T-helper 2 cell treated with Interferon-gamma antibody and Interleukin-4, amounts not matched to agents 100 ng/mL and 5 ng/mL, for 36 hours (primary cell): ENCODE measurements at regions not wholly inside any gene's neighbourhood (a gene's known extent, or its start where the extent isn't known, plus 50 kb on each side); places are given as distances from the start of the nearest gene placed in this dataset.

Experiments
- intact Hi-C: fragments of 100-400 bp; cut with micrococcal nuclease; formaldehyde crosslinking; loops from one replicate; pipeline ENCODE4 v1.15.1; 2023

DNA sequence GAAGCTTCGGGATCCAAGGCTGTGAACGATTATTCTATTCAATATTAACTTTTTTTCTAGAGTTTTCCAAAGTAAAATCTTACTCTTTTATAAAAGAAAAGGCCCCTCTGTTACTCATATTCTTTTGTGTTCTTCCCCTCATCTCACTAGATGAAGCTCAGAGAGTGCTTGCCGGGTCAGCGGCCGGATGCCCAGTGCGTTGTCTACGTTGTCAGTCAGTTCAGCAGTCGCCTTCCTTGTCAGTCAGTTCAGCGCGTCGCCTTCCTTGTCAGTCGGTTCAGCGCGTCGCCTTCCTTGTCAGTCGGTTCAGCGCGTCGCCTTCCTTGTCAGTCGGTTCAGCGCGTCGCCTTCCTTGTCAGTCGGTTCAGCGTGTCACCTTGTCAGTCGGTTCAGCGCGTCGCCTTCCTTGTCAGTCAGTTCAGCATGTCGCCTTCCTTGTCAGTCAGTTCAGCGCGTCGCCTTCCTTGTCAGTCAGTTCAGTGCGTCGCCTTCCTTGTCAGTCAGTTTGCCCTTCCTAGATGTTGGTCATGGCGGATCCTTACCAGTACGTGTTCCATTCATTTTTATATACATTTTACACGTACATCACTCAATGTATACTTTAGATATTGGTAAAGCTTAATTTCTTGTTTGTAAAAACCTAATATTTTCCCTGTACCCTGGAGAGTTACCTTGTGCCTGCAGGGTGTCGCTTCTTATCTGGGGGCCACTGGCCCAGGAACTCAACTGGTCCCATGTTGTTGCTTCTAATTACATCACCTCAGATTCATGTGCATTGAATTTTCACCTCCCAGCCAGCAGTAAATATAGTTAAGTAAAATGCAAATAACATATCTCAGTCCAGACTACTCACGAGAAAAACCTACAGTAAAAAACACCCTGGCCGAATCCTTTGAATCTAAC is 206.9 kb downstream of the ASB1 start:
- intact Hi-C loops: no loop called here

DNA sequence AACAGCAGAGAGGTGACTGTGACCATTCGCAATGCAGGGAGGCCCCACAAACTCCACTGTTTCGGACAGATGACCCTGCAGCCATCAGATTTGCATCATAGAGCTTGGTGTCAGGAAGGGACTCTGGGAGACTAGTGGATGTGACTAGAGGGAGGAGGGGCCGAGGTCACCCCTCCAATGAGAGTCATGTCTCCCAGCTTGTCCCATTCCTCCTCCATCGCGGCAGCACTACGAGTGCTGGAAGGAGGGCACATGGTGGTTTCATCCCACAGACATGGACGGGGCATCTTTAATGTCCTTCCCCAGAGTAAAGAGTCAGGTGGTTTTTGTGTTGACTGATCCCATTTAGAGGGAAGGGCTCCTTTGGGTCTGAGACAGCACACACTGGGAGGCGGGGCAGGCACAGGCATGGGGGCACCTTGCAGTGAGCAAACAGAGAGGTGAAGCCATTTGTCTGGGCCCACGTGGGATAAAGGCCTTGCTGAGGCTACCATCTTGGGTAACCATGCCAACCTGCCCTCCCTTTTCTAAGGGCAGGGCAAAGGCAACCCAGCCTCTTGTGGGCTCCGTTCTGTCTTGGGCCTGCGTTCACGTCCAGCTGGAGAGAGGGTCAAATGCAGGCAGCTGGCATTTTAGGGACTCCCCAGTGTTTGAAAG is 208.1 kb downstream of the ASB1 start:
- intact Hi-C loops: no loop called here

DNA sequence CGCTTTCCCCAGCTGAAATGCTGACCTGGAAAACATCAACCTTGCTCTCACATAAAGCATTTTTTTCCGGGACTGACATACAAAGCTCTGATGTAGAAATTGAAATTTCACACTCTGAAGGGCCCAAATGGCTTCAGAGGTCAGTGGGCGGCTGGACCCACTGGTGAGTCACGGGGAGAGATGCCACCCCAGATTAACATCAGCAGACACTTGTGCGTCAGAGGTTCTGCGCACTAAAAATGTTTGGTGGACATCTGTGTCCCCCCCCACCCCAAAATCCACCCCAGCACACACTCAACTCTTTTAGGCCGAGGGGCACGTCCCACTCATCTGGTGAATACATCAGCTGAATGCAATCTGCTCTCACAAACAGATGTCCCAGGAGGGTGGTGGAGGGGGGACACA is 208.9 kb downstream of the ASB1 start:
- intact Hi-C loops: no loop called here

DNA sequence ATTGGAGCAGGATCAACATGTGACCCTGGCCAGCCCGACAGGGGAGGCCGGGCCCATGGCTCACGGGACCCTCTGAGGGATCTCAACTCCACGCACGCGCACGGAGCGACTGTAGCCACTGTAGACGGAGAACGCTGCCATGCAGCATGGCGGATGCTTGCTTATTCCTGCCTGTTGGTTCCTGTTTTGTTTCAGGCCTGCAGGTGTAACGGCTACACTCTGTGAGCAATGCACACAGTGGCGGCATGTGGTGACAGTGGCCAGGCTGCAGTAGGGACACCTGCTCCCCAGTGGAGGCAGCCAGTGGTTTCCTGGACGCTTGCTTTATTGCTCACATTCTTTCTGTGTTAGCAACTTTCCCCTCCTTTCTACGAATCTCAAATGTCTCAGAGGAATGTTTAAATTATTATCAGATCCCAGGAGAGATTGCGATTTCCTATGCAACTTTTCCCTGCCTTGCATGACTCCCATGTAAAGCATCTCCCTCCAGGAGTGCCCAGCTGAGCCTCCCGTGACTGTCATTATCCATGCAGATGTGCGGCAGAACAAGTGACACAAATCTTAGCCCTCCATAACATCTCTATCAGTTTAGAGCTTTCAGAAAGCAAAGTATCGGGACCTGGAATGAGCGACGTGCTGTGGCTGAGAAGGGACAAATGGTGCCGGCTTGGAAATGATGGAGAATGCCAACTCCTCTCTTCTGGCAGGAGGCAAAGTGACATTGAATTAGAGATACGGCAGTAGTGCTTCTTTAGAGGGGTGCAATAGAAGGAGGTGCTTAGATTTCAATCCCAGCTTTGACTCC is 209.7 kb downstream of the ASB1 start:
- intact Hi-C loops: no loop called here

DNA sequence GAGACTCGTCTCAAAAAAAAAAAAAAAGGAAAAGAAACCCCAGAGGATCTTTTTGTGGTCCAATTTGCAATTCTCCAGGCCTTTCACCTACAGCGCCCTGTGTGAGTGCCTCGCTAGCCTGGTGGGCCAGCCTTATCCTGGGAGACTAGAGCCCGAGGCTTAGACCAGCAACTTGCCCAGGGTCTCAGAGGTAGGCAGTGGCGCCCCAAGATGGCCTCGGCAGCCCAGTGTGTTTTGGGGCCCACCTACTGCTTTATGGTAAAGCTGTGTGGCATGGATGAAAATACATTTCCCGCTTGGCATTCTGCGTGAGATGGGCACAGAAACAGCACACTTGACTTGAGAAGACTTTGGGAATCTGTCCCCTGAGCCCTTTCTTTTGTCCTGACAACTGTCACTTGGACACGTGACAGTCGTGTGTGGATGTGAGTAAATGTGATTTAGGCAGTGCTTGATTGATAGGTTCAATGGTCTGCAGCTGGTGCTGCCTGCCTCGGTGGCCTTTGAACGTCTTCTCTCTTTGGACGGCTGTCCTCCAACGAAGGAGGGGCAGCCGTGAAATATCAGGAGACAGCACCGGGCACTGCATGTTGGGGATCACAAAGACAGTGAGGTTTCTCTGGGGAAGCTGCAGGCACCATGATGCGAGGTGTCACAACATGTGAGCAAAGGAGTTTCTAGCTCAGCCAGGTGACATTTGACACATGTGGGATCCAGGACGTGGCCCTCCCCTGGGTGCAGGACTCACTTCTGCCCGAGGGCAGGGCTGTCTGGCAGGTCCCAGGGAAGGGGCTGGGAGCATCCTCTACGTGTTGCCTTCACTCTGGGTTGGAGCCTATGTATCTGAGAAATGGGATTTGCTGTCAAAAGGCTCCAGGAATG is 209.5 kb upstream of the TWIST2 start:
- intact Hi-C loops: no loop called here

DNA sequence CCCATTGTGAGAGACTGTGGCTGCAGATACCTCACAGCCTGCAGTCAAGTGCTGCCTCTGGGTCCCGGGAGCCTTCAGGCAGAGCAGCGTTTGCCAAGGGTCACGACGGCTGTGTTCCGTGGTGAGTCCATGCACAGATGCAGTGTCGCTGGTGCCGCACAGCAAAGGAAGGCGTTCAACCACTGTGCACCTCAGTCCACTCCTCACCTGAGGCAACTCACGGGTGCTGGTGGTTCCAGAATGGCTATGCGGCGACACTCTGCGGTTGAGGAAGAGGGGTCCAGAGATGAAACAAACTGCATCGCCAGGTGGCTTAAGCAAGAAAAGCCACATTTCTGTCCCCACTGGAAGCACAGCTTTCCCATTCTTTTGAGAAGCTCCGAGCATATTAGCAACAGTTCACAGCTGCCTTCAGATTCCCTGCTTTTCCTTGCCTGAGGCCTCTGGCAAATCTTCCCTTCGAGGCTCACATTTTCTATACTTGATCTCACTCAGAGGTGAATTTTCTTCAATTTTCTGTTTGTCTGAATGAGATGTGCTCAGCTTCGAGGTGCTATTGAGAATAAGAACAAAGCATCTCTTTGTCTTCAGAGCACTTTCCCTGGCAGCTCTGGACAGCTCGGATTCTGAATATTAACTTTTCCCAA is 208.8 kb upstream of the TWIST2 start:
- intact Hi-C loops: no loop called here

DNA sequence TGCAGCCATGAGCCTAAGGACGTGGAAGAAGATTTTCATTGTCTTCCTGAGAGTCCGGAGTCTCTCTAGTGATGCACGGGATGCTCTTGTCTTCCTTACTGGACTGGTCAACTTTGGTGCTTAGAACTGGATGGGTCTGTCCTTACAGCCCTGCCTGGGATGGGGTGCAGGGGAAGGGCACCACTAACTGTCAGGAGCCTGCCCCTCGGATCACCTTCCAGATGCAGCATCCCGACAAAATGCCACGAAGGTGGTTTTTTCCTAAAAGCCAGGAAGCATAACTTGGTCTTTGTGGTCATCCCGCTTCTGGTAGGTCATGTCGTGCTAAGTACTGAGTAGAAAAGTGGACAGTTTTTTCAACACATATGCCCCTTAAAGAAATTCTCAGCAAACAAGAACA is 207.4 kb upstream of the TWIST2 start:
- intact Hi-C loops: no loop called here

DNA sequence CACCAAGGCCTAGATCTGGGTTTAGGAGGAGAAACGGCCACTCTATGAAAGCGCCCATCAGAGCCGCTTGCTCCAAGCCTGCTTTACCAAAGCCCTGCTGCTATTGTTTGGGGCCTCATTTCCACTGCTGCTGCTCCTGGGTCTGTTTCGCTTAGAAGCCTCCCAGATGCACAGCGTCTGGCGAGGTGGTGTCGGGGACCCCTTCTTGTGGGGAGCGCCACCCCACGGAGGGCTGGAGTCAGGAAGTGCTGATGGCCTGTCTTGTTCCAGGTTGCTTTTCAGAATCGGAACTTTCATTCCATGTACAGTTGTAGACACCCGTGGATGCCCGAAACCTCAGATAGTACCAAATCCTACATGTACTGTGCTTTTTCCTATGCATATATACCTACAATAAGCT is 204.9 kb upstream of the TWIST2 start:
- intact Hi-C loops: no loop called here

DNA sequence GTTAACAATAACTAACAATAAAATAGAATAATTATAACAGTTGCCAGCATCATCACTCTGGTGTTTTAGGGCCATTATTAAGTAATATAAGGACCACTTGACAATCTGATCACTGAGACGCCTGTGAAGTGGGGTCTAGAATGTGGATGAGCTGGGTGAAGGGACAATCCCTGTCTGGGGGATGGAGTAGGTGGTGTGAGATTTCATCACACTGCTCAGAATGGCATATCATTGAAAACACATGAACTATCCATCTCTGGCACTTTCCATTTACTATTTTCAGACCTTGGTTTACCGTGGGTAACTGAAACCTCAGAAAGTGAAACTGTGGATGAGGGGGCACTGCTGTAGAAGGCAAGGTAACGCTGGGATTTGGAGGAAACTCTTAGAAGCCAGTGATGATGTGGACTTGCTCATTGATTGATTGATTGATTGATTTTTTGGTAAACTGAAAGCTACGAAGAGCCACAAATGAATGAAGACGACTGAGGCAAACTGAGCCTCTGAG is 204.4 kb upstream of the TWIST2 start:
- intact Hi-C loops: no loop called here

DNA sequence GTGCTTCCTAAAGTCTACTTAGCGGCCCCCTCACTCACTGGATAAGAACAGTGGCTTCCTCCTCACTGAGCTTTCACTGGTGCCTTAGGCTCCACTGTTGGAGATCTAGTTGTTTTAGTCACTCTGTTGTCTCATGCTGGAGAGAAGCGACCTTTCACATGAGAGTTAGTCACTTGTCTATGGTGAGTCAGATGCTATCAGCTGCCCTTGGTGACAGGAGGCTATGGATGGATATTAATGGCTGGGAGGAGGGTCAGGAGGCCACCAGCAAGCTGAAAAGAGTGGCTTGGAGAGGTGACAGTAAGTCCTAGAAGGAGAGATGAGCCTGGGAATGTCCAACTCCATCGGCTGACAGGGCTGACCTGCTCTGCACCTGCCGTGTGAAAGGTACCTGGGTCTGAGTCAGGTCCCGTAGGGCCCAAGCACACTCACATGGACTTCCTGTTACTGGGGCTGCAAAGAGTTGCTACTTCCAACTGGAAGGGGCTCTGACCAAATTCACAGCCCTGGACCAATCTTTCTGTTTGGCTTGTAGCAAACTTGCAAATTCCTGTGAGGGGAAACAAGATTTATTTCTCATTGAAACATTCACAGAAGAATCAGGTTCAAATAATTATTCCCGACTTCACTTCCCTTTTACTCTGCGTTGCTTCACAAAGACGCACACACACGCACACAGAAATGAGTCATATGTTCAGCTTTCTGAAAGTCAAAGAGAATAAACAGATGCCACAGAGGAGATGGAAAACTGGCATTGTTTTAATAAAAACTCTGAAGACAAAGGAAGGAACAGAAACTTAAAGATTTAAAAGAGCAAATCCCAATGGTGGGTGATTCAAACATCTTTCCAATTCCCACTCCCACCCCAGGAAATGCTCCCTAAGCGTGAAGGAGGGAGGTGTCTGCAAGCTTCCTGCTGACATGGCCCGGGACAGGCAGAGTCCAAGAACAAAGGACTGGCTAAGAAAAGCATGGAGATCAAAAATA is 203.5 kb upstream of the TWIST2 start:
- intact Hi-C loops: no loop called here

DNA sequence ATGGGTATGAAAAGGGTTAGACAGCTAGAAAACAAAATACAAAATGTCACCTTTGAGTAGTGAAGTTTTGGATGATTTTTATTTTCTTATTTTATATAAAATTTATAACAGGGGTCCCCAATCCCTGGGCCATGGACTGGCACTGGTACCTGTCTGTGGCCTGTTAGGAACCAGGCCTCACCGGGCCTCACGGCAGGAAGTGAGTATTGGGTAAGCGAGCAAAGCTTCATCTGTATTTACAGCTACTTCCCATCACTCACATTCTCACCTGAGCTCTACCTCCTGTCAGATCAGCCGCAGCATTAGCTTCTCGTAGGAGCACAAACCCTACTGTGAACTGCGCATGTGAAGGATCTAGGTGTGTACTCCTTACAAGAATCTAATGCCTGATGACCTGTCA is 202.8 kb upstream of the TWIST2 start:
- intact Hi-C loops: no loop called here

DNA sequence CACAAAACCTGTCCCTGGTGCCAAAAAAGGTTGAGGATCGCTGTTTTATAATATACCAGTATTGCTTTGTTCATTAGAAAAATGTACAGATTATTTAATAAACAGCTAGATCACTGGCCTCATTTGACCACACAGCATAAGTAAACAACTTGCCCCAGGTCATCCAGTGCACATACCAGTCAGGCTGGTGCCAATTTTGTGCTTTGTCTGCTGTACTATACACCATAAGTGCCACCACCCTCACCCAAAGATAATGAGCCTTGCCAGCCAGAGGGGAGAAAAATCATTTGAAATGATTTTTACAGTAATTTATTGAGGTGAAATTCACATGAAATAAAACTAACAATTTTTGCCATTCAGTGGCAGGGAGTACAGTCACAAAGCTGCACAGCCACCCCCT is 202.2 kb upstream of the TWIST2 start:
- intact Hi-C loops: no loop called here

DNA sequence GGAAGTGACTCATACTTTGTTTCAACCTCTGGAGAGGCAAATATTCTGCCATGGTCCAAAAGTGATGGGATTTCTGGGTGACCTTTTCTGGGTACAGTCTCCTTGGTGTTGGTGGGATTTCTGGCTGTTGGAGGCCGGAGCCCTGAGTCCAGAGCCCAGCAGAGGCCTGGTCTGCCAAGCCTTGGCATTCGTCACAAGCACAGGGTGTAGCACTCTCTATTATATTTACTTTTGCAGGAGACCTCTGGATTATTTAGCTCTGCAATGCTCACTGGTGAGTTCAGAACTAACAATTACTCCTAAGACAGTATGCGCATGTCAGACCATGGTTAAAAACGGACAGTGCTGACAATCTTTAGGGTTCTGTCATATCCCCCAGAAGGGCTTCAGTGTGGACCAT is 201.6 kb upstream of the TWIST2 start:
- intact Hi-C loops: no loop called here

DNA sequence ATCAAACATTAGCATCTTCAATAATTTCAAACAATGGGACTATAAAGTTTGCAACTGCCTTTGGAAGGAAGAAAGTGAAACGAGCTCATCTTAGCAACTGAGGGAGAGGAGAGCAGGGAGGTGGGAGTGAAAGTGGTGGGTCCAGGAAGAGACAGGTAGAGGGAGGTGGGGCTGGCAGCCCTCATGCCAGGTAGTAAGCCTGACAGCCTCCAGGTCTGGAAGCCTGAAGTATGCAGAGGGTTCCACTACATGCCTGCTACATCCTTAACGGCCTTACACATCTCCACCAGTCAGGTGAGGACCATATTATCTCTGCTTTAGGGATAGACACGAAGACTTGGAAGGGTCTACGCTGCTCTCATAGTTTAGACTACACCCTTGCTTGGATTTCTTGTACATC is 201.1 kb upstream of the TWIST2 start:
- intact Hi-C loops: no loop called here

DNA sequence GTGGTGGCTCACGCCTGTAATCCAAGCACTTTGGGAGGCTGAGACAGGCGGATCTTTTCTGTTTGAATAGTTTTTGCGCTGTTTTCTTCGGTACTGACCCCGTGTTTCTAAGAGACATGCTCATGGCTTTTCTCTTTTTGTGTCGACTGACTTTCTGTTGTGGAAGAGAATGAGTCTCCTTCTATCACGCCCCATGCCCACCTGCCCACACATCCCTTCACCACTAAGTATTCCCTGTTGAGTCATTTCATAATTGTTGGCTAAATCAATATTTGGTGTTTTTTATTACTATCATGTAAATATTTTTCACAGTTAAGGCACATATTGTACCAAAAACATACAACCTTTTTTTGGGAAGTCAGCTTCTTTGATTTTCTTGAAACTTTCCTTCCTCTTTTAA is 198.8 kb upstream of the TWIST2 start:
- intact Hi-C loops: no loop called here

DNA sequence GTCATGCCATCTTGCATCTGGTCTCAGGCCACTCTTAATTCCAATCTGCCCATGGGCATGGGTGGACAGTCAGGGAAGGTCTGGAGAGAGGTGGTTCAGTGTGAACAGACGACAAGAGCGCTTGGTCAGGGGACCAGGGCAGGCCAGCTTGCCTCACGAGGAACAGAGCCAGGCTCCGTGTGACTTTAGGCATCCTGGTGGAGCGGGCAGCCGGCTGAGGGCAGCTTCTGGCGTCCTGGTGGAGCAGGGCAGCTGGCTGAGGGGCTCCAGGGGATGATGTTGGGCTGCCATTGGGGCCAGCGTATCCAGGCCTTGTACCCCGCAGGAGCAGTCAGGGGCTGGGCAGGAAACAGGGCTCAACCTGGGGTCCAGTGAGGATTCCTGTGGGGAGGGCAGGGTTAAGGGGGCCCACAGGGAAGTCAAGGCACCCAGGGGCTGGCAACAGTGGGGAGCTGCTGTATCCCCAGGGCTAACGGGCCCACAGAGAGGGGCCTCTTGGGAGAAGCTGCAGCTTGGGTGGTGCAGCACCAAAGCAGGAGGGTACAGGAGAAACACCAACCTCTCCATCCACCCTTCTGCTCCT is 197.9 kb upstream of the TWIST2 start:
- intact Hi-C loops: no loop called here

DNA sequence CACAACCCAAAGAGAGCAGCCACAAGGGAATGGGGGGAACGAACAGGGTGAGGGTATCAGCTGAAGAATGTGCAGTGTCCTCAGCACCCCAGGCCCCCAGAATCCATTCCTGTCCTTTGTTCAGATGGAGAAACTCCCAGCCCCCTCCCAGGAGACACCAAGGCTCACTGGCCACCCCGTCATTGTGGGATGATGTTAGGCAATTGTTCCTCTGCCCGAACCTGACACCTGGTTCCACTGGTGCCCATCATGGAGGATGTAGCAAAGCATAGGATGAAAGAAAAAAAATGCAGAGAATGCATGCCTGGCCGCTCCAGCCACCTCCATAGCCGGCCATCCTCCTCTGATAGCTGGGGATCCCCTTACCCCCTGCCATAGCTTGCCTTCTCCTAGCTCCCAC is 197.3 kb upstream of the TWIST2 start:
- intact Hi-C loops: no loop called here

DNA sequence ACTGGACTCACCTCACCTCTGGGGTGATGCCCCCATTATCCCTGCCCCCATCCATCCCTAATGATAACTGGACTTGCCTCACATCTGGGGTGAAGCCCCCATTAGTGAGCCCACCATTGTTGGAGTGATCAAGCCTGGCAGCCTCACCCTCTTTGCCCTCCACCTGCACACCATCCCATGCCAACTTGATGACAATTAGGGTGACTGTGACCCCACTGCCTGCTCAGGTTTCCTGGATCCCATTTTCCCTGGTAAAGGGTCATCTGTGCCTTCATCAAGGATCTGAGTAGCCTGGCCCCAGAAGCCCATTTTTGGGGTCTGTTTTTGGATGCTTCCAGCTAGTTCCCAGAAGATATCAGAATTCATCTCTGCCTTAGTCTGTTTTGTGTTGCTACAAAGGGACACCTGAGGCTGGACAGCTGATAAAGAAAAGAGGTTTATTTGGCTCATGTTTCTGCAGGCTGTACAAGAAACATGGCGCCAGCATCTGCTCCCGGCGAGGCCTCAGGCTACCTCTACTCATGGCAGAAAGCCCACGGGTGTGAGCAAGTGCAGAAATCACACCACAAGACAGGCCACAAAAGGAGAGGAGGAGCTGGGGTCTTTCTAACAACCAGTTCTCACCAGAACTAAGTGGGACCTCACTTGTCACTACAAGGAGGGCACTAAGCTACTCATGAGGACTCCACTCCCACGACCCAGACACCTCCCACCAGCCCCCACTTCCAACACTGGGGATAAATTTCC is 196.4 kb upstream of the TWIST2 start:
- intact Hi-C loops: no loop called here
